ENCODE measurements at regions not wholly inside any gene's neighbourhood (a gene's known extent, or its start where the extent isn't known, plus 50 kb on each side); places are given as distances from the start of the nearest gene placed in this dataset.

- no peak overlapping the region for H2AFZ ChIP-seq (ENCODE audit: low read length)
- H3K4me1 ChIP-seq (ENCODE audit: insufficient read depth, low read length, poor library complexity, severe bottlenecking) = peaks cover 11% of the 10 kb centered on the region
- no peaks in the 10 kb centered on the region for H3K9me3 ChIP-seq (ENCODE audit: low read length)
- no peak overlapping the region for H3K4me2 ChIP-seq (ENCODE audit: low read length)
- no peaks in the 10 kb centered on the region for H3K36me3 ChIP-seq (ENCODE audit: insufficient read depth, low read length)
- no TSS peak for BruUV-seq (replicated peaks)
- no peak for DNase-seq (ENCODE audit: low spot score)
- POLR2A ChIA-PET = interaction anchor here (0.7 to 1.6 kb wide), 2 partner anchors 10 to 20 kb away, joined by 3 to 5 read pairs; no protein-coding TSS in a partner anchor
- no peak for TF ChIP-seq EZH2phosphoT487 (IDR thresholded peaks at IDR 0.05; ENCODE audit: borderline replicate concordance, low read depth, low read length)
- TF ChIP-seq CTCF (conservative IDR thresholded peaks at IDR 0.05; ENCODE audit: low read length) = no peak
- H3K9me2 ChIP-seq (ENCODE audit: insufficient read depth, low read length) = no peaks in the 10 kb centered on the region
- no peaks in the 10 kb centered on the region for H4K20me1 ChIP-seq (ENCODE audit: insufficient read depth, low read length)
- H3K79me2 ChIP-seq (ENCODE audit: insufficient read depth, low read depth, low read length) = no peaks in the 10 kb centered on the region
- H3K27ac ChIP-seq (ENCODE audit: low read depth, low read length, poor library complexity, severe bottlenecking) = no peak overlapping the region
- H3K4me3 ChIP-seq (ENCODE audit: low read depth, low read length, poor library complexity, severe bottlenecking) = no peak overlapping the region
- intact Hi-C loops (cut with micrococcal nuclease; ENCODE audit: unreplicated experiment) = no loop called here
- CTCF ChIA-PET (ENCODE audit: unreplicated experiment) = no interaction called here
Measured at GRCh38 chr4:123339507-123340380, 56.9 kb upstream of the SPRY1 start.

GRCh38 chr4:123340381-123340701 lies 56.3 kb upstream of the SPRY1 start:
- intact Hi-C loops (cut with micrococcal nuclease; ENCODE audit: unreplicated experiment) = no loop called here
- H3K4me1 ChIP-seq (ENCODE audit: insufficient read depth, low read length, poor library complexity, severe bottlenecking) = peaks cover 13% of the 10 kb centered on the region
- no peaks in the 10 kb centered on the region for H3K9me2 ChIP-seq (ENCODE audit: insufficient read depth, low read length)
- no peaks in the 10 kb centered on the region for H3K36me3 ChIP-seq (ENCODE audit: insufficient read depth, low read length)
- H4K20me1 ChIP-seq (ENCODE audit: insufficient read depth, low read length) = no peaks in the 10 kb centered on the region
- no peak overlapping the region for H2AFZ ChIP-seq (ENCODE audit: low read length)
- BruUV-seq (replicated peaks) = no TSS peak
- ChIA-PET POLR2A (interaction anchor here (1.2 to 1.6 kb wide), 3 partner anchors 10 to 20 kb away, joined by 4 to 7 read pairs (median 5); no protein-coding TSS in a partner anchor), CTCF (ENCODE audit: unreplicated experiment) (interaction anchor here (1.2 kb wide), 1 partner anchor 21 kb away, joined by 3 read pairs; no protein-coding TSS in a partner anchor)
- no peaks in the 10 kb centered on the region for H3K9me3 ChIP-seq (ENCODE audit: low read length)
- H3K4me2 ChIP-seq (ENCODE audit: low read length) = no peak overlapping the region
- DNase-seq (ENCODE audit: low spot score) = no peak
- H3K4me3 ChIP-seq (ENCODE audit: low read depth, low read length, poor library complexity, severe bottlenecking) = no peak overlapping the region
- H3K27ac ChIP-seq (ENCODE audit: low read depth, low read length, poor library complexity, severe bottlenecking) = no peak overlapping the region
- H3K79me2 ChIP-seq (ENCODE audit: insufficient read depth, low read depth, low read length) = no peaks in the 10 kb centered on the region
- TF ChIP-seq CTCF (conservative IDR thresholded peaks at IDR 0.05; ENCODE audit: low read length) = no peak
- no peak for TF ChIP-seq EZH2phosphoT487 (IDR thresholded peaks at IDR 0.05; ENCODE audit: borderline replicate concordance, low read depth, low read length)

GRCh38 chr4:123342498-123342897 lies 54.1 kb upstream of the SPRY1 start:
- H3K79me2 ChIP-seq (ENCODE audit: insufficient read depth, low read depth, low read length) = no peaks in the 10 kb centered on the region
- no peak for DNase-seq (ENCODE audit: low spot score)
- H3K27ac ChIP-seq (ENCODE audit: low read depth, low read length, poor library complexity, severe bottlenecking) = no peak overlapping the region
- ChIA-PET CTCF (ENCODE audit: unreplicated experiment) (interaction anchor here (1.5 kb wide), 1 partner anchor 17 kb away, joined by 4 read pairs; no protein-coding TSS in a partner anchor), POLR2A (interaction anchor here (0.5 to 5.2 kb wide), 3 partner anchors 17 to 208 kb away, joined by 3 to 35 read pairs (median 4); no protein-coding TSS in a partner anchor)
- H3K4me1 ChIP-seq (ENCODE audit: insufficient read depth, low read length, poor library complexity, severe bottlenecking) = peaks cover 13% of the 10 kb centered on the region
- H3K4me3 ChIP-seq (ENCODE audit: low read depth, low read length, poor library complexity, severe bottlenecking) = no peak overlapping the region
- no peaks in the 10 kb centered on the region for H4K20me1 ChIP-seq (ENCODE audit: insufficient read depth, low read length)
- TF ChIP-seq EZH2phosphoT487 (IDR thresholded peaks at IDR 0.05; ENCODE audit: borderline replicate concordance, low read depth, low read length) (no peak), CTCF (conservative IDR thresholded peaks at IDR 0.05; ENCODE audit: low read length) (no peak)
- no peaks in the 10 kb centered on the region for H3K36me3 ChIP-seq (ENCODE audit: insufficient read depth, low read length)
- no peaks in the 10 kb centered on the region for H3K9me3 ChIP-seq (ENCODE audit: low read length)
- intact Hi-C loops (cut with micrococcal nuclease; ENCODE audit: unreplicated experiment) = no loop called here
- no TSS peak for BruUV-seq (replicated peaks)
- no peaks in the 10 kb centered on the region for H3K9me2 ChIP-seq (ENCODE audit: insufficient read depth, low read length)
- H3K4me2 ChIP-seq (ENCODE audit: low read length) = no peak overlapping the region
- no peak overlapping the region for H2AFZ ChIP-seq (ENCODE audit: low read length)

All from OCI-LY7 (cell line).